WTC11 (cell line): ENCODE measurements at regions not wholly inside any gene's neighbourhood (a gene's known extent, or its start where the extent isn't known, plus 50 kb on each side); places are given as distances from the start of the nearest gene placed in this dataset.

Experiments
- ATF1 ChIP-seq: sonication (generic); formaldehyde crosslinking; IDR thresholded peaks from 2 replicates; pipeline ENCODE4 v1.8.1; 2023; ENCODE audit warnings: mild to moderate bottlenecking, moderate library complexity, missing genetic modification reagents
- CTCF ChIP-seq: fragments of 200-600 bp; IDR thresholded peaks from 2 replicates; pipeline ENCODE4 v1.8.0; 2022; ENCODE audit warnings: antibody characterized with exemption
- E2F1 ChIP-seq: sonication (generic); formaldehyde crosslinking; IDR thresholded peaks from 2 replicates; pipeline ENCODE4 v1.8.0; 2022; ENCODE audit warnings: mild to moderate bottlenecking, missing genetic modification reagents
- ESRRA ChIP-seq: sonication (generic); formaldehyde crosslinking; IDR thresholded peaks from 2 replicates; pipeline ENCODE4 v1.8.1; 2022; ENCODE audit warnings: mild to moderate bottlenecking, missing genetic modification reagents, borderline replicate concordance
- JAZF1 ChIP-seq: fragments of 250-450 bp; sonication (Bioruptor Pico); IDR thresholded peaks from 2 replicates; pipeline ENCODE4 v1.9.0; 2021; ENCODE audit warnings: moderate library complexity, mild to moderate bottlenecking, inconsistent platforms
- PREB ChIP-seq: sonication (generic); formaldehyde crosslinking; IDR thresholded peaks from 2 replicates; pipeline ENCODE4 v1.8.1; 2022; ENCODE audit warnings: mild to moderate bottlenecking, missing genetic modification reagents, moderate library complexity, borderline replicate concordance
- SP1 ChIP-seq: sonication (generic); formaldehyde crosslinking; conservative IDR thresholded peaks from 2 replicates; pipeline ENCODE4 v1.8.1; 2022; ENCODE audit warnings: missing genetic modification reagents
- TEAD4 ChIP-seq: sonication (generic); formaldehyde crosslinking; IDR thresholded peaks from 2 replicates; pipeline ENCODE4 v1.8.0; 2022; ENCODE audit warnings: mild to moderate bottlenecking, missing genetic modification reagents
- ZNF423 ChIP-seq: fragments of 250-450 bp; sonication (Bioruptor Pico); IDR thresholded peaks from 2 replicates; pipeline ENCODE4 v2.1.2; 2022; ENCODE audit warnings: mild to moderate bottlenecking, moderate library complexity
- ZNF512 ChIP-seq: sonication (generic); formaldehyde crosslinking; IDR thresholded peaks from 2 replicates; pipeline ENCODE4 v1.8.1; 2022; ENCODE audit warnings: missing genetic modification reagents, borderline replicate concordance

- TF ChIP-seq ATF1 (CRISPR knock-in tag): no peak
- no peak for TF ChIP-seq CTCF
- TF ChIP-seq E2F1 (CRISPR knock-in tag): no peak
- no peak for TF ChIP-seq SP1 (CRISPR knock-in tag)
- no peak for TF ChIP-seq ZNF423 (CRISPR knock-in tag)
- TF ChIP-seq TEAD4 (CRISPR knock-in tag): no peak
- TF ChIP-seq ZNF512: no peak
- no peak for TF ChIP-seq JAZF1 (CRISPR knock-in tag)
- TF ChIP-seq PREB (CRISPR knock-in tag): no peak
- no peak for TF ChIP-seq ESRRA
Observed at GRCh38 chr11:39910087-39910486, 1549.4 kb downstream of the LRRC4C start.
